ENCODE measurements at regions not wholly inside any gene's neighbourhood (a gene's known extent, or its start where the extent isn't known, plus 50 kb on each side); places are given as distances from the start of the nearest gene placed in this dataset.

GRCh38 chr9:96031916-96032534 is 156.5 kb downstream of the ERCC6L2 start:
- H3K79me2 ChIP-seq (ENCODE audit: insufficient read depth, low read length), result no peaks in the 10 kb centered on the region
- H3K9ac ChIP-seq (ENCODE audit: low read depth, low read length), result no peak overlapping the region
- DNase-seq (no peak), ATAC-seq (ENCODE audit: insufficient read depth, low read depth) (no peak)
- peaks cover 7% of the 10 kb centered on the region for H3K9me3 ChIP-seq (ENCODE audit: insufficient read depth, low read length, severe bottlenecking)
- H3K27me3 ChIP-seq (ENCODE audit: insufficient read depth, low read length, poor library complexity), result no peaks in the 10 kb centered on the region
- no peak overlapping the region for H3K27ac ChIP-seq (ENCODE audit: low read length)
- H3K36me3 ChIP-seq (ENCODE audit: insufficient read depth, low read length), result no peaks in the 10 kb centered on the region
- no peak overlapping the region for H3K4me3 ChIP-seq (ENCODE audit: low read depth in 1 of 2, low read length in 2 of 2)
- no peaks in the 10 kb centered on the region for H3K4me1 ChIP-seq (ENCODE audit: insufficient read depth, low read length)
- H4K20me1 ChIP-seq (ENCODE audit: insufficient read depth, low read length), result no peaks in the 10 kb centered on the region
- TF ChIP-seq CTCF (IDR thresholded peaks at IDR 0.05; ENCODE audit: borderline replicate concordance, extremely low read depth, low read length, poor library complexity, severe bottlenecking) (no peak), EZH2 (IDR thresholded peaks at IDR 0.05; ENCODE audit: borderline replicate concordance, low read depth, low read length, severe bottlenecking) (no peak)
- H2AFZ ChIP-seq (ENCODE audit: low read depth, low read length), result no peak overlapping the region
- H3K4me2 ChIP-seq (ENCODE audit: insufficient read depth, low read length), result no peak overlapping the region

GRCh38 chr9:96031366-96031824 is 155.9 kb downstream of the ERCC6L2 start:
- DNase-seq, result no peak
- H3K36me3 ChIP-seq (ENCODE audit: insufficient read depth, low read length), result no peaks in the 10 kb centered on the region
- no peak overlapping the region for H2AFZ ChIP-seq (ENCODE audit: low read depth, low read length)
- H3K79me2 ChIP-seq (ENCODE audit: insufficient read depth, low read length), result no peaks in the 10 kb centered on the region
- H3K9me3 ChIP-seq (ENCODE audit: insufficient read depth, low read length, severe bottlenecking), result peaks cover 7% of the 10 kb centered on the region
- TF ChIP-seq CTCF (IDR thresholded peaks at IDR 0.05; ENCODE audit: borderline replicate concordance, extremely low read depth, low read length, poor library complexity, severe bottlenecking), result no peak
- no peak for TF ChIP-seq EZH2 (IDR thresholded peaks at IDR 0.05; ENCODE audit: borderline replicate concordance, low read depth, low read length, severe bottlenecking)
- no peaks in the 10 kb centered on the region for H4K20me1 ChIP-seq (ENCODE audit: insufficient read depth, low read length)
- H3K9ac ChIP-seq (ENCODE audit: low read depth, low read length), result no peak overlapping the region
- no peaks in the 10 kb centered on the region for H3K4me1 ChIP-seq (ENCODE audit: insufficient read depth, low read length)
- no peak overlapping the region for H3K27ac ChIP-seq (ENCODE audit: low read length)
- ATAC-seq (ENCODE audit: insufficient read depth, low read depth), result no peak
- no peak overlapping the region for H3K4me3 ChIP-seq (ENCODE audit: low read depth in 1 of 2, low read length in 2 of 2)
- no peak overlapping the region for H3K4me2 ChIP-seq (ENCODE audit: insufficient read depth, low read length)
- no peaks in the 10 kb centered on the region for H3K27me3 ChIP-seq (ENCODE audit: insufficient read depth, low read length, poor library complexity)

GRCh38 chr9:96029722-96030530 is 154.4 kb downstream of the ERCC6L2 start:
- Histone ChIP-seq H3K4me1 (ENCODE audit: insufficient read depth, low read length) (no peaks in the 10 kb centered on the region), H3K4me3 (ENCODE audit: low read depth in 1 of 2, low read length in 2 of 2) (no peak overlapping the region), H2AFZ (ENCODE audit: low read depth, low read length) (no peak overlapping the region), H3K27me3 (ENCODE audit: insufficient read depth, low read length, poor library complexity) (no peaks in the 10 kb centered on the region), H3K9me3 (ENCODE audit: insufficient read depth, low read length, severe bottlenecking) (no peaks in the 10 kb centered on the region), H3K9ac (ENCODE audit: low read depth, low read length) (no peak overlapping the region), H3K27ac (ENCODE audit: low read length) (no peak overlapping the region), H3K79me2 (ENCODE audit: insufficient read depth, low read length) (no peaks in the 10 kb centered on the region), H4K20me1 (ENCODE audit: insufficient read depth, low read length) (no peaks in the 10 kb centered on the region), H3K36me3 (ENCODE audit: insufficient read depth, low read length) (no peaks in the 10 kb centered on the region), H3K4me2 (ENCODE audit: insufficient read depth, low read length) (no peak overlapping the region)
- DNase-seq, result no peak
- TF ChIP-seq CTCF (IDR thresholded peaks at IDR 0.05; ENCODE audit: borderline replicate concordance, extremely low read depth, low read length, poor library complexity, severe bottlenecking) (no peak), EZH2 (IDR thresholded peaks at IDR 0.05; ENCODE audit: borderline replicate concordance, low read depth, low read length, severe bottlenecking) (no peak)
- ATAC-seq (ENCODE audit: insufficient read depth, low read depth), result no peak

Measured in DND-41 (cell line).